Psoas muscle (tissue), 7 donors: ENCODE measurements at regions not wholly inside any gene's neighbourhood (a gene's known extent, or its start where the extent isn't known, plus 50 kb on each side); places are given as distances from the start of the nearest gene placed in this dataset.

Experiments
- ATAC-seq, 4 donors: fragments of 200-7000 bp; cut with Tn5 transposase; one replicate each; pipeline ENCODE4 v1.9.1; 2020; ENCODE audit warnings: moderate library complexity in 3 of 4, mild to moderate bottlenecking in 2 of 4
- DNase-seq, 2 donors: peaks; one replicate each; pipeline ENCODE4 v3.0.0-alpha.2; 2020
- H3K27ac ChIP-seq: fragments of 200-600 bp; one replicate; pipeline ENCODE4 v1.8.0; 2022
- H3K27me3 ChIP-seq, 3 donors: fragments of 200-600 bp in 1 of 3; one replicate each; pipeline versions ENCODE4 v1.6.1 to v1.8.0; 2013 to 2022; ENCODE audit warnings: low read length in 2 of 3, mild to moderate bottlenecking in 2 of 3, moderate library complexity in 1 of 3; ENCODE audit not compliant: insufficient read depth in 3 of 3
- H3K36me3 ChIP-seq, 2 donors: fragments of 200-600 bp in 1 of 2; one replicate each; pipeline versions ENCODE4 v1.6.1 to v1.8.0; 2013 to 2022; ENCODE audit warnings: low read depth in 1 of 2, mild to moderate bottlenecking in 1 of 2, moderate library complexity in 1 of 2; ENCODE audit not compliant: insufficient read depth in 1 of 2
- H3K4me1 ChIP-seq: fragments of 200-600 bp; one replicate; pipeline ENCODE4 v1.8.0; 2022
- H3K4me3 ChIP-seq: fragments of 200-600 bp; one replicate; pipeline ENCODE4 v1.8.0; 2022; ENCODE audit warnings: mild to moderate bottlenecking
- H3K9me3 ChIP-seq: fragments of 200-600 bp; one replicate; pipeline ENCODE4 v1.8.0; 2022
- CTCF ChIP-seq: fragments of 200-600 bp; IDR thresholded peaks from one replicate; pipeline ENCODE4 v1.8.0; 2022; ENCODE audit warnings: antibody characterized with exemption
- WGBS, 3 donors: extraction: QIAGEN DNeasy Blood & Tissue Kit; methylation state at CpG; one replicate each; pipeline versions ENCODE4 v1.1.6 to v1.1.7; 2013; 5-methylcytosine and 5-hydroxymethylcytosine counted together
- intact Hi-C, 2 donors: fragments of 100-400 bp; cut with DNase I; formaldehyde crosslinking; loops; one replicate each; pipeline versions ENCODE4 v1.11.0 to v1.14.2; 2022
- donor health status: healthy with polysubstance abuse.
- donor health status: DM: no; HTN: no; CAD: no; lungs with moderate emphysema.
- donor health status: Bipolar disorder and iron deficiency.
- donor health status: healthy.
- donor health status: DM: yes; HTN: yes; CAD: no.
- donor health status: DM: no; HTN: no; CAD: no.
- donor health status: DM: yes; HTN: yes; CAD: no.

- no peak for ATAC-seq
- Histone ChIP-seq H3K36me3 (no peaks in the 10 kb centered on the region), H3K9me3 (no peaks in the 10 kb centered on the region), H3K27ac (no peak overlapping the region), H3K4me1 (peaks cover 10% of the 10 kb centered on the region), H3K27me3 (no peaks in the 10 kb centered on the region), H3K4me3 (no peak overlapping the region)
- intact Hi-C loops: no loop called here
- 72 to 88% (median 78%) methylated on average over 3 of the region's 3 CpGs for WGBS, 3 donors
- no peak for TF ChIP-seq CTCF
- DNase-seq: no peak
Measured at GRCh38 chr1:116454940-116455339, 81.9 kb downstream of the ATP1A1 start.

GRCh38 chr1:116455509-116455908, 82.5 kb downstream of the ATP1A1 start:
- intact Hi-C loops: no loop called here
- WGBS, 3 donors: 94 to 95% (median 95%) methylated on average over 3 of the region's 3 CpGs
- TF ChIP-seq CTCF: no peak

GRCh38 chr1:116457946-116458604, 85.0 kb downstream of the ATP1A1 start:
- DNase-seq (peak; percentile 59 to 80), ATAC-seq (peak; percentile 79 to 97 (median 96))
- TF ChIP-seq CTCF: no peak
- peak overlapping the region; percentile 30 for H3K27ac ChIP-seq
- peaks cover 10% of the 10 kb centered on the region for H3K4me1 ChIP-seq
- no peaks in the 10 kb centered on the region for H3K9me3 ChIP-seq
- H3K27me3 ChIP-seq: no peaks in the 10 kb centered on the region
- no peak overlapping the region for H3K4me3 ChIP-seq
- H3K36me3 ChIP-seq: no peaks in the 10 kb centered on the region
- intact Hi-C loops: no loop called here
- 10 to 16% (median 12%) methylated on average over 7 of the region's 7 CpGs for WGBS, 3 donors

More at GRCh38 chr1:116455509-116455908, 82.5 kb downstream of the ATP1A1 start:
- Histone ChIP-seq H3K4me1 (peaks cover 10% of the 10 kb centered on the region), H3K36me3 (no peaks in the 10 kb centered on the region), H3K9me3 (no peaks in the 10 kb centered on the region), H3K27ac (no peak overlapping the region), H3K4me3 (no peak overlapping the region), H3K27me3 (no peaks in the 10 kb centered on the region)
- ATAC-seq: no peak
- no peak for DNase-seq

- no peak for TF ChIP-seq CTCF
- no peaks in the 10 kb centered on the region for H3K27me3 ChIP-seq
- no peak for ATAC-seq
- H3K27ac ChIP-seq: no peak overlapping the region
- DNase-seq: no peak
- no peak overlapping the region for H3K4me3 ChIP-seq
- intact Hi-C loops: no loop called here
- no peaks in the 10 kb centered on the region for H3K9me3 ChIP-seq
- no peaks in the 10 kb centered on the region for H3K36me3 ChIP-seq
- H3K4me1 ChIP-seq: peaks cover 10% of the 10 kb centered on the region
- 78 to 82% (median 81%) methylated on average over 7 of the region's 7 CpGs for WGBS, 3 donors
Measured at GRCh38 chr1:116458695-116459094, 85.7 kb downstream of the ATP1A1 start.

- no peak overlapping the region for H3K27ac ChIP-seq
- H3K27me3 ChIP-seq: no peaks in the 10 kb centered on the region
- no peaks in the 10 kb centered on the region for H3K9me3 ChIP-seq
- DNase-seq (no peak), ATAC-seq (no peak)
- H3K4me3 ChIP-seq: no peak overlapping the region
- no peaks in the 10 kb centered on the region for H3K36me3 ChIP-seq
- peaks cover 10% of the 10 kb centered on the region for H3K4me1 ChIP-seq
- TF ChIP-seq CTCF: no peak
- WGBS, 3 donors: 13 to 22% (median 20%) methylated on average over 1 of the region's 1 CpG
- intact Hi-C loops: no loop called here
Measured at GRCh38 chr1:116460261-116460660, 87.2 kb downstream of the ATP1A1 start.
